HG03342 (cell line): ENCODE measurements at regions not wholly inside any gene's neighbourhood (a gene's known extent, or its start where the extent isn't known, plus 50 kb on each side); places are given as distances from the start of the nearest gene placed in this dataset.
"Not testable (repeated sequence)": the region's sequence is repeated elsewhere in the genome, so short reads cannot be mapped to it uniquely, and the experiment has no call there.

Experiments
- ATAC-seq: cut with Tn5 transposase; IDR thresholded peaks from one replicate; pipeline ENCODE4 v1.9.1; 2021; ENCODE audit warnings: mild to moderate bottlenecking, moderate library complexity; ENCODE audit not compliant: unreplicated experiment

DNA sequence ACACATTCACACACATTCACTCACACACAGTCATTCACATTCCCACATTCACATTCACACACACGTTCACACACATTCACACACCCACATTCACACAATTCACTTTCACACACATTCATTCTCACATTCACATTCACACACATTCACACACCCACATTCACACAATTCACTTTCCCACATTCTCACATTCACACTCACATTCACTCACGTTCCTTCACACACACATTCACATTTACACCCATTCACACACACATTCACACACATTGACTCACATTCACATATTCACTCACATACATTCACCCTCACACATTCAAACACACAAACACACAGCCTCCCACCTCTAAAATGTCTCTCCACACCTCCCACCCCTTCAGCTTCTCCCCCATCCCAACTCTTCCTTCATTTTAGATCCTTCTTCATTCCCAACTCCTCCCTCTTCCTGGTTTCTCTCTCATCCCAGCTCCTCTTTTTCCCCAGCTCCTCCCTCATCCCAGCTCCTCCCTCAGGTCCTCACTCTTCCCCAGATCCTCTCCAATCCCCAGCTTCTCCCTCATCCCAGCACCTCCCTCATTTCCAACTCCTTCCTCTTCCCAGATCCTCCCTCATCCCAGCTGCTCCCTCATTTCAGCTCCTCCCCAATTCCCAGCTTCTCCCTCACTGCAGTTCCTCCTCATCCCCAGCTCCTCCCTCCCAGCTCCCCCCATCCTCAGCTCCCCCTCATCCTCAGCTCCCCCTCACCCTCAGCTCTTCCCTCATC, 111.0 kb downstream of the FAM53A start:
- no peak for ATAC-seq

GRCh38 chr4:1572521-1572920, 111.6 kb downstream of the FAM53A start:
- ATAC-seq, result no peak

- ATAC-seq, result no peak
Measured at GRCh38 chr4:1572010-1572385, 112.1 kb downstream of the FAM53A start.

DNA sequence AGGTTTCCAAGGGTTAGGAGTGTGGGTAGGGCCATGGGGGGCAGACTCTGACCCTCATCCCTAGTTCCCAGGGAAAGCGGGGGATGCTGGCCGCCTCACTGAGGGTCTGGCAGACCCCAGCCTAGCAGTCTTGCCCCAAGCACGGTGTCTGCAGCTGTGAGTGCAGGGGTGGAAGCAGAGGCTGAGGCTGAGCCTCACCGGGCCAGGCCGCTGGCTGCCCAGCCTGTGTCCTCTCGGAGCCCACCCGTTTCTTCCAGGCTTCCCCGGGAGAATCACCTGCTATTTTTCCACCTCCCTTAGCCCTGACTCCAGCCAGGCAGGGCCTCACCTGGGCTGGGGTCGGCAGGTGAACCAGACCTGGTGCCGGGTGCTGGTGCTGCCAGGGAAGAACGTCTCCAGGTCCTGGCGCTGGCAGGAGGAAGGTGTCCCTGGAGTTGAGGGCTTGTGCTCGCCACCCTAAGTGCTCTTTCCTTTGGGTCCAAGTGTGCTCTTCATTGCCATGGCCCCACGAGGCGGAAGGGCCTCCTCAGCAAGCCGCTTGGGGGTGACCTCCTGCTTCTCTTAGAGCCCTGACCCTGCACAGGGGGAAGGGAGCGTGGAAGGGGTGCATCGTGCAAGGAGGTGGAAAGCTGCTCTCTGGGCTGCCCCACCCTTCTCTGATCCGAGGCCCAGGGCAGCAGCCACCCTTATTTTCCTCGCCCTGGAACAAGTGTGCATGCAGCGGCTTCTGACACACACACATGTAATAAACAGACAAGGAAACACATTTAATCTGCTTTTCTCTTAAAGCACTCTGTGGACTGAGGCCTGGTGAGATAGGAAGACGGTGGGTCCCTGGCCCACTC, 112.7 kb downstream of the FAM53A start:
- no peak for ATAC-seq

GRCh38 chr4:1570291-1571164, 113.6 kb downstream of the FAM53A start:
- no peak for ATAC-seq

DNA sequence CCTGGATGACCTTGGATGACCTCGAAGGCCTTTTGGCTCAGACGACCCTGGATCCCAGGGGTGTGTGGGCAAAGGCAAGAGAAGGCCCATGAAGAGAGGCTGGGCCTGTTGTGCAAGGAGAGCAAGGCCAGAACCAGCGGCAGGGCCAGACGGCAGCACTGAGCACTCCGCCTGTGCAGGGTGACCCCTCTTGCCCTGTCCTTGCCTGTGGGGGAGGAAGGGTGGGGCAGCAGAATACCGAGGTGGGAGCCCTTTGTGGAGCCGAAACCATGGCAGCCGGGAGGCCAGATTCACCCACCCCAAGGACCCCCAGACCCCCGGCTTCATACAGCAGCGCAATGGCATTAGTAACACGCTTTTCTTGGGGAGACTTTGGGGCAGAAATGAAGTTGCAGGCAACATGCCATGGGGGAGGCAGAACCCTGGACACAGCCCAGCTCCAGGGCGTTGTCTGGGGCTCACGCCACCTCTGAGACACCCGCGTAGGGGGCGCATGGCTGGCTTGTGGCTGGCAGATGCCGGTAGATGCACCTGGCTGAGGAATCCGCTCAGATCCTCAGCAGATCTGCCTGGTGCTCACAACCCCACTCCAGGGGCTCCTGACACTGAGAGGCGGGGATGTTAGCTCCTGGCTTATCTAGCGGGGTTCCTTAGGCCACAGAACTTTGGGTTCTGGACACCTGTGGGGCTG, 114.5 kb downstream of the FAM53A start:
- no peak for ATAC-seq

DNA sequence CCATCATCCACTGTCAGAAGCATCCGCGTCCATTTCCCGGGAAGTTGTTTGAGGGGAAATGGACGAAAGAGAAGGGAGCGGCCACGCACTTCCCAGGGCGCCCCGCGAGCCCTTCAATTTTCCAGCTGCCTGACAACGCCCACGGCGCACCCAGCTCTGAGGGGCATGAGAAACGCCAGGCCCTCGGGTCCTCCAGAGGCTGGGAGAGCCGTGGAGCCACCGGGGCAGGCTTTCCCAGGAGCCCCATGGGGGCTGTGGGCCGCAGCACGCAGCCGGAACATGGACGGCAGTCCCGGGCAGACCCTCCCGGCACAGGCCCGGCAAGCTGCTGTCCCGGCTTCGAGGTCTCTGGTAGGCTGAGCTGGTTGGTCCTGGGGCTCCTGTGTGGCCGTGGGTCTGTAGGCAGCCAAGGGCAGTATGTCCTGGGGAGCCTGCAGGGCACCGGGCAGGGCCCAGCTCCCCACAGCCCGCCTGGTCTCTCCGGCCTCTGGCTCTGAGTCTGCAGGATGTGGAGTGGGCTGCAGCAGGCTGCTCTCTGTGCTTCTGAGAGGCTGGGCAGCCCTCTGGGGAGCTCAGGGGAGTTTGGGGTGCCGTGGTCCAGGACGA, 115.2 kb downstream of the FAM53A start:
- ATAC-seq, result no peak

- ATAC-seq, result no peak
Measured at GRCh38 chr4:1567808-1568581, 116.1 kb downstream of the FAM53A start.

DNA sequence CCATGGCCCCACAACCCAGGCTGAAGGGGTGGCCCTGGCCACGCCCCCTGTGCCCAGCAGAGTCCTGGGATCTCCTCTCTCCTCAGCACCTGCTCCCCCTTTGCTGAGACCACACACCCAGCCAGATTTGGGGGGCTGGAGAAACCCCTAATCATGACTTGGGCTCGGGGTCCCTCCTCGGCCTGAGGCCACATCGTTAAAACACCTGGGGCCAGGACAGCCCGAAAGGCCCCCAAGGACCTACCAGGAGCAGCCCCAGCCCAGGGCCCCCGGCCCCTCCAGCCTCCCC, 116.7 kb downstream of the FAM53A start:
- no peak for ATAC-seq

DNA sequence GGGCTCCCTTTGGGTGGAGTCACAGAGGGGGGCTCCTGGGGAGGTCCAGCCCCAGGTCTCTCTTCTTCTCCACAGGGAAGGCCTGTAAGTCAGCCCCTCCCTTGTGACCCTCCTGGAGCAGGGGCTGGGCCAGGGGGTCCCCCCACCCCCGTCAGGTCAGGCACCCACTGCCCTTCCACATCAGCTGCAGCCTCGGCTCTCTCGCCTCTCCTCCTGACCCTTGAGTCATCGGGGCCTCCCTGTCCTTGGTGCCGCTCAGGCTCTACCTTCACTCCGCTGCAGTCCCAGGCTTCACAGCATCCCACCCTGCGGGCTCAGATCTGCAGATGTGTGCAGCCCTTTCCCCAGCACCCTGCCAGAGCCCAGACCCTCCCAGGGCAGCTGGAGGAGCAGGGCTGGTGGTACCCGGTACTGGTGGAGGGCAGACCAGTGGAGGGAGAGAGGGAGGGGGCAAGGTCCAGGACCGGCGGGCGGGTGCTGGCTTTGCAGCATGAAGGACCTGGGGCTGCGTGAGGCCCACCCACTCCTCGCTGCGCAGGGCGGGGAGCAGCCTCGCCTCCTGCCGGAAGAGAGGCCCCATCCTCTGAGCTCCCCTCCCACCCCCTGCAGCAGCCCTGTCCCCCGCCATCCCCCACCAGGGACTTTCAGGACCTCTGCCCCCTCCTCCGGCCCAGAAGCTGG, 117.1 kb downstream of the FAM53A start:
- no peak for ATAC-seq

DNA sequence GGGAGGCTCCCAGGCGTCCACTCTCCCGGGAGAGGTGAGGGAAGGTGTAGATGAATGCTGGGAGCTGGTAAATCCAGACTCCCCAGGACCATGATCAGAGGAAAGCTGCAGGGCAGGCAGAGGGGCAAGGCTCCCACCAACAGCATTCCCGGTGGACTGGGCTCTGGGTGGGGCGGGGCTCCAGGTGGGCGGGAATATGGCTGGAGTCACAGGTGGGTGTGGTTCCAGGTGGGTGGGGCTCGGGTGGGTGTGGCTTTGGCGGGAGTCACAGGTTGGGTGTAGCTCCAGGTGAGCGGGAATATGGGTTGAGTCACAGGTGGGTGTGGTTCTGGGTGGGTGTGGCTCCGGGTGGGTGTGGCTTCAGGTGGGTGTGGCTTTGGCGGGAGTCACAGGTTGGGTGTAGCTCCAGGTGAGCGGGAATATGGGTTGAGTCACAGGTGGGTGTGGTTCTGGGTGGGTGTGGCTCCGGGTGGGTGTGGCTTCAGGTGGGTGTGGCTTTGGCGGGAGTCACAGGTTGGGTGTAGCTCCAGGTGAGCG, 117.7 kb downstream of the FAM53A start:
- ATAC-seq, result not testable (repeated sequence)

GRCh38 chr4:1565598-1566295, 118.4 kb downstream of the FAM53A start:
- ATAC-seq, result no peak

- ATAC-seq, result no peak
Measured at GRCh38 chr4:1564535-1565375, 119.4 kb downstream of the FAM53A start.

DNA sequence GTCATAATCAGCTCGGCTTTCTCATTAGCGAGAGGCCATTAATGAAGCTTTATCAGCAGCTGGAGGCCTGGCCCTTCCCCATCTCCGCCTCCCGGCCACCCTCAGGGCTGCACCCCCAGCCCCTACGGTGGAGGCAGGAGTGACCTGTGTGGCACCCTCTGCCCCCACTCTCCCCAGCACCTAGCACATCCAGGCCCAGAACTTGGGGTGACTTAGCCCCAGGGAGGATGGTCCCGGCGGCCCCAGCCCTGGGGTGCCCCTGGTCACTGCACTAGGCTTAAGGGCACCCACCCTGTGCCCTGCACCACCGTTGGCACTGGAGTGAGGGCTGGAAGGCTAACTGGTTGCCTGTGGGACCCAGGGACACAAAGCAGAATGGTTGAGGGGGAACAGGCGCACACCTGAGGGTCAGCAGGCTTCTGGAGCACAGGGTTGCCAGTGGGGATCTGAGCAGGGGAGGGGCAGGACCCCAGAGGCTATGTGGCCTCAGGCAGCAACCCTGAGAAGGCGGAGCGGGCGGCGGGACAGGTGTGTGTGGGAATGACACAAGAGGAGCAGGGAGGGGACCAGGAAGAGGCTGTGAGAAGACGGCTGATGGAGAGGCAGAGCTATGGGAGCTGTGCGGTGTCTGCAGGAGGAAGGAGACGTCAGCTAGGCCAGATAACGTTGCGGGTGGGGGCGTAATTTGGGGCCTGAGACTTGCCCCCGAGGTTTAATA, 120.2 kb downstream of the FAM53A start:
- no peak for ATAC-seq

DNA sequence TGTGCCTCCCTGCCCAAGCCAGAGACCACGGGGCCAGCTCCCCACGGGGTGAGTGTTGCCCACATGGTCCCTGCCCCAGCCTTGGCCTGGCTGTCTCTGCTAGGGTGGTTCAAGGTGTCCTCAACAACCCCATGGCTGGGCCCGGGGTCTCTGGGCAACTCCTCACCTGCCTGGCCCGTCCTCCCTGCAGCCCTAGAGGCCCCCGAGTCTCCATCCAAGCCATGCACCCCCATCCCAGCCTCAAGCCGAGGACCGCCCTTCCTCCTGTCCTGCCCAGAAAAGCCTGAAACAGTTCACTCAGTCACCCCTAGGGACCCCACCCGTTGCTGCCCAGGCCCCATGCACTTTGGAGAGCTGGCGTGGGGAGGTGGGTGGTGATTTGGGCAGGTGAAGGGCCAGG, 120.9 kb downstream of the FAM53A start:
- ATAC-seq, result no peak

DNA sequence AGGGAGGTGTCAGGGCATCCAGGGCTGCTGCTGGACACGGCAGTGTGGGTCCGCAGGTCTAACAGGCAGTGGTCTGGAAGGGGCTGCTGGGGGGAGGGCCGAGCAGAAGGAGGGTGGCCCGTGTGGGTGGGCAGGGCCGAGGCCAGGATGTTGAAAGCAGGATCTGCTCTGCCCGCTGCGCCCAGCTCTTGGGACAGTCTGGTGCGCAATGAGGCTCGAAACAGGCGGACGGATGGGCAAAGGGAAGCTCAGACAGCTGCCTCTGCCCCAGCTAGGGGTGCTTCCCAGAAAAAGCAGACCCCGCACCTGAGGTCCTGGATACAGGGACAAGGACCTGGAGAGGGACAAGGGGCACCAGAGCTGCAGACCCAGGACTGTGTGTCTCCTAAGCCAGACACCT, 121.3 kb downstream of the FAM53A start:
- ATAC-seq, result no peak

- no peak for ATAC-seq
Measured at GRCh38 chr4:1562371-1562770, 121.7 kb downstream of the FAM53A start.
